ENCODE measurements at regions not wholly inside any gene's neighbourhood (a gene's known extent, or its start where the extent isn't known, plus 50 kb on each side); places are given as distances from the start of the nearest gene placed in this dataset.

DNA sequence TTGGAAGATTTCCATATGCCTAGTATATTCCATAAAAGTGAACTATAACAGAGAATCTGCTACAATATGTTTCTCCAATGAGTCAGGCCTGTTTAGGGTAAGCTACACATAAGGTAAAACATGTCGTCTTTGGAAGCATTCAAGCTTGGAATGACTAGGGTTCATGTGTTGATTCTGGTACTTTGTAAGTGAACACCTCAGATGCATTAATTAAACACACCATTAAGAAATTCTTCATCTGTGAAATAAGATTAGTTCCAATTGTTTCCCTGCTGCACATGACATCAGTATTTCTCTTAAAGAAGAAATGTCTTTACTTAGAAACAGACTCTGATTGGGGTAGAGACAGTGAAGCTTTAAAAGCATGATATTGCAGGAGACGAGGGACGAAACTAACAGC is 461.1 kb upstream of the NXPH2 start:
- DNase-seq: no peak

DNA sequence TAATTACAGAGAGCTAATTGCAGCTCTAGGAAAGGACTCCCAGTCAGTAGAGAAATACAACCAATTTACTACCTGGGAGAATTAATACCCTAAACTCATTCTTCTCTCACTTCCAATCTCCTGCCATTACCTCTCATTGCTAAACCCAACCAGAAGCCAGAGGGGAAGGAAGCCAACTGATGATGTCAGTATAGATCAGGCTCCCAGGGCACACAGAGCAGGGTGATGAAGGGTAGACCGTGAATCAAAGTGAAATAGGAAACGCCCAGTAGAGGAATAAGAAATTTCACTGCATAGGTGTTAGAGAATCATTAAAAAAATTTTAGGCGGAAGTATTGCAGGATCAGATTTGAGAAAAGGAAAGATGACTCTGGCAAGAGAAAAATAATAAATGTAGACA is 456.8 kb upstream of the NXPH2 start:
- no peak for DNase-seq

DNA sequence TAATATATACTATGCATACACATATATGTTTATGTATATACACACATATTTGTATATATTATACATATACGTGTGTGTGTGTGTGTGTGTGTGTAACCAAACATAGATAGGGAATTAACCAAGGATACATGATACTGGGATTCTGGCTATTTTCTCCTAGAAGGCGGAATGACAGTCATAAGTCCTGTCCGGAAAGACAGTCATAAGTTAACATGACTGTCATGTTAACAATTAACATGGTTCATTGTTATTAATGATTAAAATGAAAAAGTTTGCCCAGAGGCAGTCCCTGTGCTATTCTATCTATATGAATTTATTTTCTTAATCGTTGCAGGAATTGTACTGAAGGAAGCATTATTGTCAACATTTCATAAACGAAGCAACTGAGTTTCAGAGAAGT is 450.7 kb upstream of the NXPH2 start:
- no peak for DNase-seq

DNA sequence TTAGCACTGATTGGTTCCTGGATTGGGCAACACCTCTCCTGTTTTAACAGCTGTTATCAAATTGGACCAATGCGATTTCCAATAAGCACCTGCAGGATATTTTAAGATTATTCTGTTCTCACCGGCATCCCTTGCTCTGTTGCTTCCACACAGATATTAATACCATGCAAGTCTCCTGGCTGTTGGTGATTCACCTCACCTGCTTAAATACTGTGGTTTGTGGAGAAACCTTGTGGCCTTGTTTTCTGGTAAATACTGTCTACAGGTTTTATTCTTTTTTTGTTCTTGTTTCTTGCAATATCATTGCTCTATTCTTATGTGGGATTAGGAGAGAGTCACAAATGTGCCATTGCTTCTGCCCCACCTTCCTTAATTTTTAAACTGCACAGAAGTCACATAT is 448.1 kb upstream of the NXPH2 start:
- no peak for DNase-seq

DNA sequence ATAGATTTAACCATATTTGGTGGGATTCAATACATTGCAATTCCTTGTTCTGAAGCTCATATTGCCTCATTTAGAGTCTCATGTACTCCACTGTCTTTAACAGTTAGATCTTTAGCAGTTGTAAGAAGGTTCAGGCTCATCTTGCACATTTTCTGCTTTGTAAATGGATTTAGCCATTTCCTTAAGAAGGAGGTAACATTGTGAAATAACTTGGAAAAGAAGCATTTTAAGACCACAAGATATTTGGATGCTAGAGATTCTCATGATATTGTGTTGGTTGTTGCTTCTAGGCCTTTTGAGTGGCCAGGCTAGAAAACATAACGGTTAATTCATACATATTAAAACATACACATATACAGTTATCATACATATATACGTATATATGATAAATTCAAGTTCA is 445.8 kb upstream of the NXPH2 start:
- DNase-seq: no peak

DNA sequence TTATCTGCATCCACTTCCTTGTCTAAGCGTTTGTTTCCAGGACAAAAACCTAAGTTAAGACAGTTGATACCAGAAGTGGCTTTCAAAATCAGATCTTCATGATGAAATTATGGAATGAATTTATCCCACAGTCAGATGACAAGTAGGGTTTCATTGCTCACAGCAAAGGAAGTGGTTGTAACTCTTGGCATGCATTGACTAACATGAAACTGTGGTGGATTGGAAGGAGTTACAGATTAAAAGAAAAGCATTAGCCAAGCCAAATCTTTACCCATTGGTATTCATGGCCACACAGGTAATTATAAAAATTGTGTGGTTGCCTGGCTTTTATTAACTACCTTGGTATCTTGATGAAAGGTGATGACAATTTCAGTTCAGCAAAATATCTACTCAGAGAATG is 438.0 kb upstream of the NXPH2 start:
- no peak for DNase-seq

DNA sequence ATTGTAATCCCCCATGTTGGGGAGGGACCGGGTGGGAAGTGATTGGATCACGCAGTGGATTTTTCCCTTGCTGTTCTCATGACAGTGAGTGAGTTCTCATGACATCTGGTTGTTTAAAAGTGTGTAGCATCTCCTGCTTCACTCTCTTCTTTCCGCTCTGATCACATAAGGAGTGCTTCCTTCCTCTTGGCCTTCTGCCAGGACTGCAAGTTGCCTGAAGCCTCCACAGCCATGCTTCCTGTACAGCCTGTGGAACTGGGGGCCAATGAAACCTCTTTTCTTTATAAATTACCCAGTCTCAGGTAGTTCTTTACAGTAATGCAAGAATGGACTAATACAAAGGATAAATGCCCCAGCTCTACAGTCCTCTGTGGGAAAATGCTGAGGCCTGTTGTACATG is 437.5 kb upstream of the NXPH2 start:
- DNase-seq: no peak

DNA sequence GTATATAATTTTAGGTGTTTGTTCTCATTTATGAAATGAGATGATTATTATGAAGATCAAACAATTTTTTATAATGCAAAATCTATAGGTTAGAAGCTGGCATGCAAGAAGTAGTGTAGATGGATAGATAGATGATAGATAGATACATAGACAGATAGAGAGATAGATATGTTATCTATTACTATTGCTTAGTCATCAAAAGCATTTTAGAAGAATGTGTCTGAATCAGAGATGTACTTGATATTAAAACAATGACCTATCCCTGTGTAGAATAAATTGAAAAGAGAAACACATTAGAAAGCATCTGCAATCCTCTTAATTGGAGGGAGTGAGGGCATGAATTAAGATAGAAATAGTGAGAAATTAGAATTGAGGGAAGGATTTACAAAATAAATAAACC is 436.2 kb upstream of the NXPH2 start:
- no peak for DNase-seq

DNA sequence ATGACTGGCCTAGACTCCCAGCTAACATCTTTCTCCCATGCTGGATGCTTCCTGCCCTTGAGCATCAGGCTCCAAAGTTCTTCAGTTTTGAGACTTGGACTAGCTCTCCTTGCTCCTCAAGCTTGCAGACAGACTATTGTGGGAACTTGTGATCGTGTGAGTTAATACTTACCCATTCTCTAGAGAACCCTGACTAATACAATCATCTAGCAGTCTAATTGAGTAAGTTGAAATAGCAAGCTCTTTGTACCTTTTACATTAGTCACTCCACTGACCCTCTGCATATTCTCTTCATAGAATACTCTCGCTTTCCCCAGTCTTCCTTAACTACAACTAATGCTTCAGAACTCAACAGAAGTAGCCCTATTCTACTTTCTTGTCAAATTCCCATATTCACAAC is 434.6 kb upstream of the NXPH2 start:
- no peak for DNase-seq

DNA sequence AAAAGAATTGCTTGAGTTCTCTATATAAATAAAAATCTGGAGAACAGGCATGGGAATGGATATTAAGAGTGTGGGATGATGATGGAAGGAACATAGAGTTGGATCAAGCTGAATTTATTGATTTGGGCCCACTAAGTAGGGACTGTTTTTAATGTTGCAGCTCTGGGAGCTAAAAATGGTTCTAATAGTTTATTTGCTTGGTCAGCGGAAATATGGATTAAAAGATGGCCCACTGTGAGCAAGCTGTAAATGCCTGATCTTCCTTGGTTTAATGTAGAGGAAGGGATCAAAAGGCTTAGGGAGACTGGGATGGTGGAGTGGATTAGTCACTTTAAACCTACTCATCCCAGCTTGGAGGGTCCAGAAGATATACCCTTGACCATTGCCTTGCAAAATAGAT is 429.4 kb upstream of the NXPH2 start:
- DNase-seq: no peak

DNA sequence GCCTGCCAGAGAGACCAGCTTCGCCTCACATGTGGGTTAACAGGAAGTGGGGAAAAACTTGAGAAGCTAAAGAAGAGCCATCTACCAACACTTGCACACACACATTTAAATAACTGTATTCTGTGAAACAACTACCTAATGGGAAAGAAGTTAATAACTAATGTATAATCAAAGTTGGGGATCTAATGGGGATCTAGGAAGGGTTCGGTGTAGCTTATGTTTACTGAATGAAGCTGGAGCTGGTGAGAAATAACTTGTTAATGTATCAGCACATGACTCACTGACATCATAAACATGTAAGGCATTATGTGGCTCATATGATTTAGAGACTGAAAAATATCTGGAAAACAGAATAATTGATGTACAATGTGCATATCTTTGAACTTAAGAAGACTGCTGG is 421.3 kb upstream of the NXPH2 start:
- DNase-seq: no peak

DNA sequence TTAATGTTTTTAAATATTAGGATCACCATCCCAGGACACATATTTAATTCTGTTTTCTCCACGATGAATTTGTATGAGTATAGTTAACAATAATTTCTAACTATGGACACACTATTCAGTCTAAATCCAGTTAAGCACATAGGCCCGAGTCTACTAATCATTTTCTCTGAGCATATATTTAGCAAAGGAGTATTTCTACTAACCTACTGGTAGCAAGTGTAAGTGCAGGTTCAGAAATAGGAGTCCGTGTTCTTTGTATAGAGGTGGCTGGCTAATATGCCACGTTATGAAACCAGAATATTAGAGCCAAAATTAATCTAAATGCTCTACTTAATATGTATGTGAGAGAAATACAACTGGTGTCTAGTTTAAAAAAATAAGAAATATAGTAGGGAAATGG is 416.6 kb upstream of the NXPH2 start:
- no peak for DNase-seq

DNA sequence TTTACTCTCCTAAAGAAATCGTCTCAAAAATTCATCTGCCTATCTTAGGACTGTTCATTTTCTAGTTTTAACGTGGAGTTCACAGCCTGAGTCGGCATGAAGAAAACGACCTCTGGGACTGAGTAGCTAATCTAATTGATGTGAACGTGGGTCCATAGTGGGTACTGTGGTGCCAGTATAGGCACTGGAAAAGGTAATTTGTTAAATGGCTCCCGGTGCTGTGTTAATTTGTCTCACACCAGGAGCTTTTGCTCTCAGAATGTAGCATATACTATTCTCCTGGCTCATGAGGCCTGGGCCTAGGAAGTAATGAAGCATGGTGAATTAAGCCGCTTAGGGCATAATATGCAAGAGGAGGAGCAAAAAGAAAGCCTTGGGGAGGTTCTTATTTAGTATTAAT is 414.4 kb upstream of the NXPH2 start:
- DNase-seq: no peak

DNA sequence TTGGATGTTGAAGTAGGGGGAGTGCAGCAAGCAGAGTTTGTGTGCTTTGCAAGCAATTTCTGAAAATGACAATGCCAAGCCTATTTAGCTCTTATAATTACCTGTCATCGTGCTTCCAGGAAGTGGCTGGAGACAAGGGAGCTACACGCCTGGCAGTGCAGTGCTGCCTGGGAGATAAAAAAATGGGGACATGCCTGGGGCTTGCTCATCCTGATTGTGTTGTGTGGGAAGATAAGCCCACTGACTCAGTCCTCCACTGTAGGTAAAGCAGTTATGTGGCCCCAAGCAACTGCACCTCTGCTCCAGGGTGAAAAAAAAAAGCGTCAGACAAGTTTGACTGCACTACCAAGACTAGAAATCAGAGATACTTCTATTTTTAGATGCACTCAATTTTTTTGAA is 396.9 kb upstream of the NXPH2 start:
- no peak for DNase-seq

DNA sequence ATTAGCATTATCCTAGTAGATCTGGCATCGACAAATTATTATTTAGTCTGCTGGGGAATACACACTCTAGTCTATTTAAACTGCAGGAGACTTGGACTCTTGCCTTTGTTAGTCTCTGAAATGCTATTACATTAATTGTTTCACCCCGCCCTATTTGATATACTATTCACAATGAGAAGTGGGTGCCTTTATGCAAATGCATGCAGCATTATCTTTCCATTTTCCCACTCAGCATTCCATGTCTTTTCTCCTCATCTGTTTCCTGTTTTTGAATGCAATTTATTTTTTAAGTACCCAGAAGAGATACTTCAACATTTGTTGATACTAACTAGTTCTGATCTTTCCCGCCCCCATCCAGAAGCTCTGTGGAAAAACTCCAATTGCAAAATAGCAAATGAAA is 395.3 kb upstream of the NXPH2 start:
- DNase-seq: no peak

DNA sequence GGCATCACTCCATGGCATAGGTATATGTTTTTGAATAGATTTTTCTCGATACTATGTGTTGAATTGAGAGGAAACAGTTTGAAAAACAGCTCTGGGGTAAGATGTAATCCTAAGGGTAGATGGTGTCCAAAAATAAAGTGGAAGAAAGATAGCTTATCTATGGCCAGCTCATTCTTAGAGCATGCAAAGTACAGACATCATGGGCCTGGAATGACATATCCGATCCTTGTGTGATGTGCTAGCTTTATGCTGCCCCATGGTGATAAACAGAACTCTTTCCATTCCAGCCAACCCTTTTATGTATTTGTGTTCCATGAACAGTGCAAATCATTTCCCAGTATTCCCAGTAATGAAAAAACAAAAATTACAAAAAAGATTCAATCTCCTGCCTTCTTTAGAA is 390.2 kb upstream of the NXPH2 start:
- no peak for DNase-seq

DNA sequence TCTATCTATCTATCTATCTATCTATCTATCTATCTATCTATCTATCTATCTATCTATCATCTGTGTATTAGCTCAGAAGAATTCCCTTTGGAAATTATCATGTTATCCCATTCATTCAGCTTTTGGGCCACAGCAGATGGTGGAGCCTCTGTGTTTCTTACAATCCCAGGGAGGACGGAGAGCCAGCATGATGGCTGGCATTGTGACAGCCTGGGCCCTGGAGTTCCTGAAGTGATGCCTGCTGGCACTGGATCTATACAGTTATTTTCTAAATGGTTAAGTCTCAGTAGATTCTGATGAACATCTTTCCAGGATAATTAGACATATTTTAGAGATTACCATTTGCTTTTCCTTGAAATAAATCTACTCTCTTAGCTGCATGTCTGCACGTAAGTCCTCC is 385.4 kb upstream of the NXPH2 start:
- DNase-seq: no peak

DNA sequence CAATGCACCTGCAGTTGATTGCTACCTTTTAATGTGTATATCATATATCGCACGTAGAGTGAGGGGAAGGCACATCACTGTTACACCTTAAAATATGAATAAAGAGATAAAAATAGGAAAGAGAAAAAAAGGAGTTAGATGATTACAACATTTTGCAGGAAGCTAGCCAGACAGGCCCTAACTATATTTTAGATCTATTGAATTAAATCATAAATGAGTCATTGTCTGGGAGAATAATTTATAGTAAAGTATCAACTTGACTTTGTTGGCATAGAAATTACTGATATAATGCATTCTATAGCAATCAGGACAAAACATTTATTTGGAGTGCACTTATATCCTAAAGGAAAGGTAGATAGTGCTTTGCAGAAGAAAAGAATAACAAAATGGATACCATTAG is 384.9 kb upstream of the NXPH2 start:
- no peak for DNase-seq

DNA sequence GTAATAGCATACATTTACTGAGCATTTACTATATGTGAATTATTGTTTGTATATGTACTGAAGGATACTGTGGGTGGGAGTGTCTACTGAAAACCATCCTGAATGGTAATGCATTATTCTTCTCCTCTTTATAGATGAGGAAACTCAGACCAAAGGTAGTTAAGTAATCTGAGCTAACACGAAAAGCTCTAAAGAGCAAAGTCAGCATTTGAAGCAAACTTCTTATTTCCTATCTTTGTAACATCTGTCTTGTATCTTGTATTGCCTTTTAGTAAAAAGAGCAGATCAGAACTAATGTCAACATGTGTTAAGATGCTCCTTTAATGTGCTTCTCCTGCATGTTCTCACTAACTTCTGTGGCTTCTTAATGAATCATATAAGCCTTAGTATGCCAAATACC is 382.8 kb upstream of the NXPH2 start:
- no peak for DNase-seq

DNA sequence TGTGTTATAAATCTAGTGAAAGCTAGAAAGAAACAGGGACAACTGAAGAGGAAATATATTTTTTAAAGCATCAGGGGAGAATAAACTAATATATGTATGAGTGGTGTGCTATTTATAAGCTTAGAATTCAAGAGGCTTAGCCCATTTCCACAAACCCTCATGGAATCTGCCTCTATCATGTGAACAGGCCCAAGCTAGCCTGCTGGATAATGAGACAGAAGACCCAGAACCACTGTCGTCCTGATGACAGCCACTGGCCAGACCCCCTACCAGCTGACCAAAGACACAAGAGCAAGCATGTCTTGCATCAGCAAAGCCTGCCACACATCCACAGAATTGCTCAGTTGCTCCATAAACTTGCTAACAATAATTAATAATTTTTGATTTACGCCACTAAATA is 382.3 kb upstream of the NXPH2 start:
- DNase-seq: no peak

DNA sequence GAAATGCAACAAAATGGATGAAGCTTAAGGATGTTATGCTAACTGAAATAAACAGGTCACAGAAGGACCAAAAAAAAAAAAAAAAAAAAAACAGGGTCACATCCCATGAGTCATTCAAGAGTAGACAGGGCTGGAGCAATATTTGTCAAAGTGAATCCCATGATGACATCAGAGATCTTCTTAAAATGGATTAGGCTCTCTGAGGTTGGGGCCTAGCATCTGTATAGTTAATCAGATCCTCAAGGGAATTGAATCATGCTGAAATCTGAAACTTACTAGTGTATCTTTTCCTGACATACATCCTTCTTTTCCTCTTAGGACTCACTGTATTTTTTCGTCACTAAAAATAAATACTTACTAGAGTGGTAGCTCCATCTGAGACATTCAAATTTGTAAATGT is 380.6 kb upstream of the NXPH2 start:
- DNase-seq: no peak

DNA sequence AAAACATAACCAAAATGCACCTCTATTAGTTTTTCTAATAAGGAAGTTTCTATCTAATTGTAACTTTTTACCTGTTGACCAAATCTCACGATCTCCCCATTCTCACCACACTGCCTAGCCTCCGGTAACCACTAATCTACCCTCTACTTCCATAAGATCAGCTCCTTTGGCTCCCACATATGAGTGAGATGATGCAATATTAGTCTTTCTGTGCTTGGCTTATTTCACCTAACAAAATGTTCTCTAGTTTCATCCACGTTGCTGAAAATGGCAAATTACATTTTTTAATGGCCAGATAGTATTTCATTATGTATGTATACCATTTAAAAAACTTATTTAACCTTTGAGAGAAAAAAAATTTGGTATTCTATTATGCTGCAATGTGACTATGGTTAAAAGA is 379.0 kb upstream of the NXPH2 start:
- no peak for DNase-seq

DNA sequence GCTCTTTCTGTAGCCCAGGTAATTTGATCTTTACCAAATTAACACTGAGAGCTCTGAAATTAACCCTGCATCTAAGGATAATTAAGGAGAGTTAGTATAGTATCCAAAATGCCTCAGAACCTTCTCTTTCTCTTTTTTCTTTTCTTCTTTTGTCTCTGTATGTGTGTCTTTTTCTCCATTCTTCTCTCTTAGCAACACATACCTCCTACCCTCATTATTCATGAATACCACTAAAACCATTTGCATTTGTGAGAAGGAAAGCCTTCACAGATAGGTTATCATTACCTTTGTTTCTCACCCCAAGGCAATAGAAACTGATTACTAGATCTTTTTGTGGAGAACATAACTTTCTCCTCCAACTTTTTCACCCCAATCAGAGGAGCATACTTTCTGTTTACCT is 376.5 kb upstream of the NXPH2 start:
- no peak for DNase-seq

DNA sequence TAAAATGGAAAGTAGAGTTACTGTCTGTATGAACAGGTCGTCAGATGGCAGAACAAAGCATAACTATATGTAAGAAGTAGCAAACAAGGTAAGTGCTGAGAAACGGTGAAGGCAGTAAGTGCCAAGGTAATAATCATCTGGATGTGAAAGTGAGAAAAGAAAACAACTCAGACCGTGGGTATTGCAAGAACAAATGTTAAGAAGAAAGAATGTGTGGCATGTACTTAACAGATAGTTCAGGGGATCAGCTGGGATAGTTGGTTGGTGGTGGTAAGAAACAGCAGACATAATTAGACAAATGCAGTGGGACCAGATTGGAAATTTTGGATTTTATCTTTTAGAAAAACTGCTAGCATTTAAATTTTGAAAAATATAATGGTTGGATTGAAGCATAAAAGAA is 375.8 kb upstream of the NXPH2 start:
- no peak for DNase-seq

DNA sequence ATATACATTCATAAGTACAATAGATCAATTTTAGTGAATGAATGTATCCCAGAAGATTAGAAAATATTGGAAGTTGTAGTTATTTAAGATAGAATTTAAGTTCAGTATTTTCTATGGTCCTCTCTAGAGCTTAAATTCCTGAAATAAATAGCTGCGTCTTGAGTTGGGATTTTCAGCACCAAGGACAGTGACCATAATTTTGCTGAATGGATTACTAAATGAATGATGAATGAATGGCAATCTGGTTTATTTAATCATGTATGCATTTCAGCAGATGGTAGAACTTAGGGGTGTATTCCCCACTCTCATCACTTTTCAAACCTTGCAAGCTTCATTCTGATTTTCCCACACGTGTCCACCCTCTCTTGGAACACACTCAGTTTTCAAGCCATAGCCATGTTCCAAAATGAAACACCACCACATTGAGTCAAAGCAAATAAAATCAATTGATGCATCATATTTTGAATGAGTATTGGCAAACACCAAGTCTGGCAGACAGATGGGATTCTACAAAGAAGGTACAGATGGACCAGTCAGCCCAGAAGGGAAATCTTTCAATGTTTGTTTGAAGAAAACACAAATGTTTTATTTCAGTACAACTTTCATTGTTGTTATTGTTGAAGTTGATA is 362.2 kb upstream of the NXPH2 start:
- no peak for DNase-seq

DNA sequence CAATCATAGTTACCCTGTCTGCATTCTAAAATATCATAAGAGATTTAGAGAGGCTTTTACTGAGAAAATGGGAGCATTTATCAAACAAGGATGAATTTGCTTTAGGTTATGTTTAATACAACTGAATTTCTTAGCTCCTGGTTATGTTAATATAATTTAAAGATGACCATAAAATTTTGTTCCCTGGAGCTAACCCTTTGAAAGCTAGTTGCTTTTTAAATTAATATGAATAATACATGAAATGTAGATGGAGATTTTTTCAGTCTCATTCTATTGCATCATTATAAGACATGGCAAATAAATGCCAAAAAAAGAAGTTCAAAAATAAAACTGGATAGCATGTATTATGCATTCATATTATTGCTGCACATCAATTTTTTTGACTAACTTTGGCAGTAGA is 344.1 kb upstream of the NXPH2 start:
- no peak for DNase-seq
